ELR (cell line): ENCODE measurements at regions not wholly inside any gene's neighbourhood (a gene's known extent, or its start where the extent isn't known, plus 50 kb on each side); places are given as distances from the start of the nearest gene placed in this dataset.
A peak's percentile ranks its signal among the peaks of the same experiment; 100 is the strongest.
"Not testable (repeated sequence)": the region's sequence is repeated elsewhere in the genome, so short reads cannot be mapped to it uniquely, and the experiment has no call there.

Experiments
- DNase-seq: peaks from one replicate; pipeline ENCODE4 v3.0.0-alpha.2; 2015; ENCODE audit warnings: low read depth

- no peak for DNase-seq
Observed at GRCh38 chr4:83921124-83921523, 385.2 kb downstream of the GPAT3 start.

DNA sequence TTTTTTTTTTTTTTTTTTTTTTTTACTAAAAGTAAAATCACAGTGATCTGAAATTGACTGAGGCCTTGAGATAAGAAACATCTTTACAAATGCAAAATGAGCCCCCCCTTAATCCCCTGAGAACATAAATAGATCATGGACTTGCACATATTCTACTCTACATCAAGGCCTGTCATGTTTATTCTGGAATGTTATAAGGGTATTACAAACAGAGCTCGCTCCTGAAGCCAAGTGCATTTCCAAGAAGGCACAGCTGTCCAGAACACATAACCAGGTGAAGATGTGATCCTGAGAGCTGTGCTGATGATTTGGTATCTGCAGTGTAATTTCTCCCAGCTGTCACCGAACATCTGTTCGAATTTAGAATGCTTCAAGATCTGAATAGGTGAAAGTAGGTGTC, 384.5 kb downstream of the GPAT3 start:
- DNase-seq = no peak

DNA sequence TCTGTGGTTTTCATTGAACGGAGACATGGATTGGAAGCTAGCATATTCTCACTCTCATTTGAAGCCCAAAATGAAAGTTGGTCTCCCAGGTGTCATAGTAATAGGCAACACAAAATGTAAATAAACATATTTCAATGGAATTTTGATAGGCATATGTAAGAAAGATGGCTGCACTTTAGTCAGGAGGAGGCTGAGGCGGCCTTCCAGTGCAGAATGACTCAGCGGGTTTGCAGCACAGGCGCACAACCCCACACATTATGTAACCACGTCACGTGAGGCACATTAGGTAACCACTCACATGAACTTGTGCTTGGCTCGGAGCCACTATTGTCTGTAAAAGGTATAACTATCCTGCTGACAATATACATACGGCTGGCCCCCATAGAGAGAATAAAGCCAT, 381.7 kb downstream of the GPAT3 start:
- DNase-seq = peak; percentile 2

GRCh38 chr4:83910693-83911092, 374.8 kb downstream of the GPAT3 start:
- DNase-seq = no peak

- DNase-seq = no peak
Observed at GRCh38 chr4:83906561-83906960, 370.7 kb downstream of the GPAT3 start.

DNA sequence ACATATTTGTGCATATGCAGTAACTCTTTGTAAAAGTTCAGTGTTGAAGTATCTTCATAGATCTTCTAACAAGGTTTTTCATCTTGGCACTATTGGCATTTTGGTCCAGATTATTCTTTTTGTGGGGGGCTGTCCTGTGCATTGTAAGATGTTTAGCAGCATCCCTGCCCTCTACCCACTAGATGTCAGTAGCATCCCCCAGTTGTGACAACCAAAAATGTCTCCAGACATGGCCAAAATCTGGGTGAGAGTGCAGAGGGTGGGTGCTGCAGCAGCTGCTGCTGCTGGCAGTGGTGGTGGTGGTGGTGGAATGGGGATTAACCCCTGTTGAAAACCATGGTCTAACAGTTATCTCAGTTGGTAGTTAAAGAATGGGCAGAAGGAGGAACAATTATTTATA, 370.0 kb downstream of the GPAT3 start:
- peak; percentile 41 for DNase-seq

GRCh38 chr4:83903740-83904139, 367.8 kb downstream of the GPAT3 start:
- DNase-seq = not testable (repeated sequence)

GRCh38 chr4:83894831-83895230, 358.9 kb downstream of the GPAT3 start:
- no peak for DNase-seq

DNA sequence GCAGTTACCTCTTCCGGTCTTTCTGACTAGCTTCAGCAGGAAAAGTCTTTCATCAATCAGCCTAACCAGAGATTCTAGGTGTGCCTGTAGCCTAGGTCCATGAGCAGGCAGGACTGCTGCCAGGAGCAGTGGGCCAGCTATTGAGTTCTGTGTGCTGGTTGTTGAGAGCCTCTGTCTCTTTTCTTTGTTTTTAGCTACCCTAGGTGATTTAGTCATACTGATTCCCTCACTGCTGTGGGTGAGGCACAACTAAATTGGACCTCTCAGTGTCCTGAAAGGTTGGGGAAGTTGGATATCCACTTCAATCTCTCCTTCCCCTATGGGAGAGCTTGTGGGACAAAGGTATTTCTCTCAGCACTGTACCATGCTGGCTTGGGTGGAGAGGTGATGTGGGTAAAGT, 354.9 kb downstream of the GPAT3 start:
- peak; percentile 6 for DNase-seq

- DNase-seq = peak; percentile 58
Observed at GRCh38 chr4:83890231-83890630, 354.3 kb downstream of the GPAT3 start.

GRCh38 chr4:83889802-83890201, 353.9 kb downstream of the GPAT3 start:
- peak; percentile 79 for DNase-seq

GRCh38 chr4:83885256-83886182, 349.6 kb downstream of the GPAT3 start:
- no peak for DNase-seq

DNA sequence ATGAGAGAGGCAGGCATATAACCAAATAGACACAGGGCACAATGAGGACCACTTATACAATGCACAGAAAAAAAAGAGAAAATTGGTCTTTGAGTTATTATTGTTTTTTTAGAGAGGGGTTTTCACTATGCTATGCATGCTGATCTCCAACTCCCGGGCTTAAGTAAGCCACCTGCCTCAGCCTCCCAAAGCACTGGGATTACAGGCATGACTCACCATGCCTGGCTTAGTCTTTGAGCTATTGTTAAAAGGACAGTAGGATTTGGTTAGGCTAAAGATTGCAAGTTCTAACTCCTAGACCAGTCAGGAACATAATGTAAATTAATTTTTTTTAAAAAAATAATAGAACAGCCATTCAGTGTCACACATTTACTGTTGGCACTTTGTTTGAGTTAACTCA, 340.1 kb downstream of the GPAT3 start:
- peak; percentile 54 for DNase-seq

DNA sequence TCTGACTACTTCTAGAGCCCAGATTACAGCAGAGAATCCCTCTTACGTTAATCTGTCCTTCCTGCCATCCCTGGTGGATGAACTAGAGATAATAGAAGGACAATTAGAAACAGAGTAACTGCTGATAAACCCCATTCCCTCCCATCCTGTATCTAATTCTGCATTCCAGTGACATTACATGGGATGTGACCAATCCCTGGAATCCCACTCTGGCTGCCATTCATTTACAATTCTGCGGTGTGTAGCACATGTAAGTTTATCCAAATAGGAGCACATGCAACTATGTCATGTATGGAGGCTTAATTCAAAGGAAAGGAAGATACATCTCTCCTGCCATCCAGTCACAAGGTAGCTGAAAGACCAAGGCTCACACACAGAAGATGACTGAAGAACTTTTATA, 339.5 kb downstream of the GPAT3 start:
- DNase-seq = peak; percentile 43

DNA sequence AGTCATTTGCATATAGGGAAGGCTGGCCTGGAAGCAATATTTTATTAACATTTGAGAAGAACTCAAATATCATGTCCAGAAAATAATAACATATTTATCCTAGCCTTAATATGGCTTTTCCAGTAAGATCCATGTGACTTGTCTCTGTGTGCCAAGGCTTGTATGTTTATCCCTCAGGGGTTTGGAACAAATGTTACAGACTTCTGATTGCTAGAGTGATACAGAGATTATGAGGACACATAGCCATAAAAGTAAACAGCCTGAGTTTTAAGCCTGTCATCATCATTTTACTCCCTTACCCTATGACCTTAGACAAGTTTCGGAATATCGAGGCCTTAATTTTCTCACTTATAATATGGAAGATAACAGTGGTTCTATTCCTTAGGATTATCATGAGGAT, 338.1 kb downstream of the GPAT3 start:
- DNase-seq = no peak

DNA sequence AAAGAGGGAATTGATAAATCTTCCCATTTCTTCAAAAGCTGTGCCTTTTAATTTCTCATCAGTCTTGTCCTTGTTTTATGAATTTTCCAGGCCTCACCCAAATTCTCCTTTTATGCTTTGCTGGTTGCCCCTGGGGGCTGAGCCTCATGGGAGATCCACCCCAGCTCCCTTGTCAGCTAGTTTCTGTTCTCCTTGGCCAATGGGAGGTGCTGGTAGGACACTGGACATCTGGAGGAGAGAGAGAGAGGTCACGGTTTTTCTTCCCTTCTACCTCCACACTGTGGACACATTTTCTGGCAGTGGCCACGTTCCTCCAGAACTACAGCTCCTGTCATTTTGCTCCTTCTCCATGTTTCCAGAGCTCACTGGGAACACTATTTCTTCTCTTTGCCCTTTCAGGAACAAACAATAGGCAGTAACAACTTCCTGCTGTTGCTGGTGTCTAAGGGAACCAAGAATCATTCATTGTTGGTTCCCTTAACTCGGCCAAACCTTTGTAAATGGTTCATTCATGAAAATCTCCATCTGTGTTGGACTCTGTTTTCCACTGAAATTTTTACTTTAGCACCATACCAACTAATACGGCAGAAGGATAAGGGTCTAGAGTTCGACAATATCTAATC, 334.5 kb downstream of the GPAT3 start:
- no peak for DNase-seq

DNA sequence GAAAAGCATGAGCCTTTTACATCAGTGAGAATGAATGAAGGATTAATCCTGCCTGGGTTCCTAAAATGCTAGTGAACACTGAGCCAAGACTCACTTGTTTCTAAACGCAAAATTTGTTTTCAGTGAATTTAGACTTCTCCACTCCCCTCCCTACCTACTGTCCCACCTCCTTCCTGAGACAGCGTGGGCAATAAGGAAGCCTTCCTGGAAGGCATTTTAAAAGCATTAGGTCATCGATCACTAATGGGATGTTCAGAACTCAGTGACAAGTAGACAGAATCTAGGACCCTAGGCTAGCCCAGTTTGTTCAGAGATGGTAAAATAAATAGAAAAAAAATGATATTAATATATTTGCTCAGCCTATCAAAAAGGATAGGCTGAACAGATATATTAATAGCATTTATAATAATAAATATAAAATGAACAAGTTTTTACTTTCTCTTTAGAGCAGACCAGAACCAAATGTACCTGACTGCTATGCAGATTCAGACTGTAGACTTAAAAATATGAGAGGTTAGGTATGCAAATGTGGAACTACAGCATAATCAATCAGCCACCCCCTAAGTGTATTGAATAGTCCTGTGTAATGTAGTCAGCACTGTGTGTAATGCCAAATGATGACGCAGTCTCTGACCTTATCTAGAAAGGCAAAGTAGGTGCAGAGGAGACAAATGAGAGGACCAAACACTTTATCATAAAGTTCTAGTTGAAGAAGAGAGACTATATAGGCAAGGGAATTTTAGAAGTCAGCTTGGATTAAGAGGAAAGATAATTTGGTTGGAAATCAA, 331.1 kb downstream of the GPAT3 start:
- peak; percentile 64 for DNase-seq

DNA sequence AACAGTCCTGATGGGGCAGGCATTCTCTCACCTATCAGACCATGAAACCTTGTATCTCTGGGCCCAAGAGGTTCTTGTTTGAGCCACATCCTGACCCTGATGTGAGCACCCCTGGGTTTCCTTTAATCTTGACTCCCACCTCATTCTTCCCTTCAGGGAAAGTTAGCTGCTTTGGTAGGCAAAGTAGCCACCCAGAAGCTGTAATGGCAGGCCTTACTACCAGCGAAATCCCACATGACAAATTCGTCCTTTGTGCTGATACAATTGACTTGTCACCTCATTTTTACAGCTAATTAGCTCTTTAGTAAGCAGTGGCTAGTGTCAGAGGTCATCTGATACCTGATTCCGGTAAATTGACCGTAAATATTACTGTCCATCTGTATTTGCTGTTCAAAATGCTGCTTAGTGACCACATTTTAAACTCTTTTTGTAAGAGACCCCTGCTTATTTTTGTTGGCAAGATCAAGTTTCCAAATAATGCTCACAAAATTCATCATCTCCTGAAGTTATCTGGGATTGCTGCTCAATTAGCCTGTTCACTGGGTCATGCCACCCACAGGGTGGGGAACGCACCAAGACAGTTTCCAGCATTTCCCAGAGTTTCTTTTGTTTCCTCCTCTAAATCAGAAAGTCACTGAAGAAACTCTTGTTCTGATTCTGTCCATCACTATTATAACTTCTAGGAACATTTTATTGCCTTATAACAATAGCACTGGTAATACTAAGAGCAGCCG, 329.7 kb downstream of the GPAT3 start:
- DNase-seq = no peak

DNA sequence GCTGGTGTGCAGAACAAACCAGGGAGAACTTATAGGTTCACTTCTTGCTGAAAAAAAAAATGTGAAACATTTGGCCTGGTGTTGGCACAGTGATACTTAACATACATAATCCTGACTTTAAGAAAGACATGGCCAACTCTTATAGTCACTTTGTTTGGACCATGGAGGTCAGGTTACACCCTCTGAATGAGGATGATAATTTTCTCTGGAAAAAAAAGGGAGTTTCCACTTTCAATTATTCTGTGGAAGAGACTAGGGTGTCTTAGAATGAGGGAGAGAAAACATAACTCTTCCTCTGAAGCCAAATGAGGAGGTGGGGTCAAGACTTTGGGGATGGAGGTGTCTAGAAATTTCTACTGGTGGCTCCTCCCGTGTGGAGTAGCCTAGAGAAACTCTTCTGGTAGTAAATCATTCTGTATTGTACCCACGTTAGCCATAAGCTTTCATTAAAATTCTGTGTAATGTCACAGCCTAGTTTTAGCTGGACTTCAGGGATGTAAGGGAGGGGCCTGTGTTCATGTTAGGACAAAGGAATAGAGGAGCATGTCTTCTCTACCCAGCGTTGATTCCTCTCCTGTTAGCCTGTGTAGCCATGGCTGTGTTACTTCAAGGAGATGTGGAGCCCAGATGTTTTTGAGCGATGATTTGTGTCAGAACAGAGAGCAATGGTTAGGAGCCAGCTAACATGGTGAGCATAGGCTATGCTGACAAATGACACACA, 328.3 kb downstream of the GPAT3 start:
- DNase-seq = no peak

- no peak for DNase-seq
Observed at GRCh38 chr4:83862471-83862870, 326.6 kb downstream of the GPAT3 start.

DNA sequence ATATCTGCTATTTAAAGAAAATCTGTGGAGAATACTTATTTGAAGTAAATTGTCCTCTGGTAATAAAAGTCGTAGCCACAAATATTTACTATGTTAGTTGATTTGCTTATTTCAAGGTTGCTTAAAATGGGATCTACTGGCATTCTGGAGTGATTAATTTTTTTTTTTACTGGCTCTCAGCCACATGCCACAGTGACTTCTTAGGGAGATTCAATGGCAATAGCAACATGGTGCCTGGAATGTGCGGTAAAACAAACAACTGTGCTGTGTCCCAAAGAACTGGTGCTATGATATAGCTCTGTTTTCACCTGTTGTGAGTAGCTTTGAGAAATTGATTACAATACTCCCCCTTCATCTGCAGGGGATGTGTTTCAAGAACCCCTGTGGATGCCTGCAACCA, 324.3 kb downstream of the GPAT3 start:
- DNase-seq = no peak
